SIG-M5 treated with dmso at 0.1 percent for 504 hours (cell line): ENCODE measurements at regions not wholly inside any gene's neighbourhood (a gene's known extent, or its start where the extent isn't known, plus 50 kb on each side); places are given as distances from the start of the nearest gene placed in this dataset.
A peak's percentile ranks its signal among the peaks of the same experiment; 100 is the strongest.
"Not testable (repeated sequence)": the region's sequence is repeated elsewhere in the genome, so short reads cannot be mapped to it uniquely, and the experiment has no call there.

ENCODE experiments used
- DNase-seq: peaks from one replicate; lab custom pipeline; 2025; ENCODE audit not compliant: unreplicated experiment; lab: John Stamatoyannopoulos, UW

- not testable (repeated sequence) for DNase-seq
Observed at GRCh38 chr3:72028726-72029125, 243.8 kb upstream of the PROK2 start.

DNA sequence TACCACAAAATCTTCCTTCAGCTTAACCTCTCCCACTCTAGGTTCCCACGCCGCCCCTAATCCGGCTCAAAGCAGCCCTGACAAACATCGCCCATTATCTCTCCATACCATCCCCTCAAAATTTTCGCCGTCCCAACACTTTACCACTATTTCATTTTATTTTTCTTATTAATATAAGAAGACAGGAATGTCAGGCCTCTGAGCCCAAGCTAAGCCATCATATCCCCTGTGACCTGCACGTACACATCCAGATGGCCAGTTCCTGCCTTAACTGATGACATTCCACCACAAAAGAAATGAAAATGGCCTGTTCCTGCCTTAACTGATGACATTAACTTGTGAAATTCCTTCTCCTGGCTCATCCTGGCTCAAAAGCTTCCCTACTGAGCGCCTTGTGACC lies 243.4 kb upstream of the PROK2 start:
- DNase-seq = not testable (repeated sequence)

- not testable (repeated sequence) for DNase-seq
Observed at GRCh38 chr3:72027728-72028127, 242.8 kb upstream of the PROK2 start.

DNA sequence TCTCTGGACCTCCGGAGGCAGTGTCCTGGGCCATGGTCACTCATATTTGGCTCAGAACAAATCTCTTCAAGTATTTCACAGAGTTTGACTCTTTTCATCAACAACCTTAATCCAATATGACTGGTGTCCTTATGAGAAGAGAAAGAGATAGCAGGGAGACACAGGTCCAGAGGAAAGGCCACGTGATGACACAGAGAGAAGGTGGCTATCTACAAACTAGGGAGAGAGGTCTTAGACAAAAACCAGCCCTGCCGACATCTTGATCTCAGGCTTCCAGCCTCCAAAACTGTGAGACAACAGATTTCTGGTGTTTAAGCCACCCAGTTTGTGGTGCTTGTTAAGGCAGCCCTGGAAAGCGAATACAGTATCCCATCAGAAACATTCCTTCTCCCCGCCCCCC lies 237.1 kb upstream of the PROK2 start:
- DNase-seq = no peak

DNA sequence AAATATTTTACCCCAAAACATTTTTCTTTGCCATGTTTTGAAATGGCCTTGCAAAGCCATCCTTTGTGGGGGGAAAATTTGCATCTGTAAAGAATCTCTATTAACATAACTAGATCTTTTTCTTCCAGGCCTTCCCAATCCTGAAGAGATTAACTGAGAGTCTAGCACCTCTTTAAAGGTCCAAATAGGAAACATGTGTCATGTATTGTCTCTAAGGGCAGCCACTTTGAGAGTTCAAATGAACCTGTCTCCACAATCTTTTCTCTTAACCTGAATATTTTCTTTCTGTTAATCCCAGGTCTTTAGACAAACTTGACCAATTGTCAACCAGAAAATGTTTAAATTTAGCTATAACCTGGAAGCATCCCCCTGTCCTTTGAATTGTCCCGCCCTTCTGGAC lies 236.6 kb upstream of the PROK2 start:
- no peak for DNase-seq

GRCh38 chr3:72018343-72018984 lies 233.5 kb upstream of the PROK2 start:
- no peak for DNase-seq

- DNase-seq = no peak
Observed at GRCh38 chr3:72017935-72018334, 233.0 kb upstream of the PROK2 start.

- no peak for DNase-seq
Observed at GRCh38 chr3:72017311-72017710, 232.4 kb upstream of the PROK2 start.

- no peak for DNase-seq
Observed at GRCh38 chr3:72015463-72015862, 230.5 kb upstream of the PROK2 start.

DNA sequence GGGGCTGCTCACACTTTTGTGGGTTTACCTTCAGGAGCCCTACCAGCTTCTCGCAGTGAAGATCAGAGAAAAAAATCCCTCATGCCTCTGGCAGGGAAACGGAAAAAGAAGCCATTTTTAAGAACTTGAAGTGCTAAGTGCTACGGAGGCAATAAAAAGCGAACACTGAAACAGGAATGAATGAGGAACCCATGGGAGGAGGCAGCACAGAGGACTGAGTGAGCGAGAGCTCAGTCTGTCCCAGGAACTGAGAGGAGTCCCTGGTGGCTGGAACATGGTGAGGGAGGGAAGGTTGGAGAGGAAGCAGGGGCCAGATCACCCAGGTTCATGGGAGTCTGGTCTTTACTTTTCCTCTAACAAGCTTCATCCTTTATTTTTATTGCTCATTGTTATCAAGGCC lies 228.1 kb upstream of the PROK2 start:
- DNase-seq = no peak

DNA sequence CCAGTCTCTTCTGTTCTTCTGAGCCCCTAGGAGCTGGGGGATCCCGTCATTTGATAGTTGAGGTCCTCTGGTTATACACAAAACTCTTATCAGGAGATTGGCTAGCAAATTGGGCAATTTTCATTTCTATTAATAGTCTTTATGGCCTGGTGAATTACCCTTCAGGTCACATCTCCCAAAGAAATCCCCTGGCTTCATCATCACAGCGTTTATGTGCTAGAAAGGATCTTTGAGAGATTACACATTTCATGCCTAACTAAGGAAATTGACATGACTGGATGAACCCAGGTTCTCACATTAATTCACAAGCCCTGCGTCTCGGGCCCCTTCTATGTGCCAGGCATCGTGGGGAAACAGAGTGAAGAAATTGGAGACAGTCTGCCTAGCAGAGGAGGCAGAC lies 227.4 kb upstream of the PROK2 start:
- no peak for DNase-seq

GRCh38 chr3:72011485-72011884 lies 226.5 kb upstream of the PROK2 start:
- no peak for DNase-seq

- DNase-seq = peak; percentile 45
Observed at GRCh38 chr3:72009851-72010443, 225.0 kb upstream of the PROK2 start.

DNA sequence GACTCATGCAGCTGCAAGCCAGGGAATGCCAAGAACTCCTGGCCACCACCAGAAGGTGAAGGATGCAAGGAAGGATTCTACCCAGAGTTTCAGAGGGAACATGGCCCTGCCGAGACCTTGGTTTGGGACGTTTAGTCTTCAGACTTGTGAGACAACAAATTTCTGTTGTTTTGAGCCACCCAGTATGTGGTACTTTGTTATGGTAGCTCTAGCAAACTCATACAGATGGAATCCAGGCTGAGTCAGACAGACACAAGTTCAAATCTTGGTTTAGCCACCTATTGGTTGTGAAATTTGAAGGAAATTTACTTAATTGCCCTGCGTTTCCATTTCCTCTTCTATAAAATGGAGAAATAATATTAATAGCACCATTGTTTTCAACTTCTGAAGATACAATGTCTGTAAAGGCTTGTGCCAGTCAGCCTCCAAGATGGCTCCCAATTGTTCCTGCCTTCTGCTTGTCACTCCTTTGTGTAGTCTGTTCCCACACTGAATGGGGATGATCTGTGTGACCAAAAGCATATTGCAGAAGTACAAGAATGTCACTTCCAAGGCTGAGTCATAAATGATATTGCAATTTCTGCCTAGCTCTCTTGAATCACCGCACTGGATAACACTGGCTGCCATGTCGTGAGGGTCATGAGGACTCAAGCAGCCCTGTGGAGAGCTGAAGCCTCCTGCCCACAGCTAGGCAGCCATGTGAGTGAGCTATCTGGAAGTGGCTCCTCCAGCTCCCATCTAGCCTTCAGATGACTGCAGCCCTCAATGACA lies 223.5 kb upstream of the PROK2 start:
- peak; percentile 68 for DNase-seq

DNA sequence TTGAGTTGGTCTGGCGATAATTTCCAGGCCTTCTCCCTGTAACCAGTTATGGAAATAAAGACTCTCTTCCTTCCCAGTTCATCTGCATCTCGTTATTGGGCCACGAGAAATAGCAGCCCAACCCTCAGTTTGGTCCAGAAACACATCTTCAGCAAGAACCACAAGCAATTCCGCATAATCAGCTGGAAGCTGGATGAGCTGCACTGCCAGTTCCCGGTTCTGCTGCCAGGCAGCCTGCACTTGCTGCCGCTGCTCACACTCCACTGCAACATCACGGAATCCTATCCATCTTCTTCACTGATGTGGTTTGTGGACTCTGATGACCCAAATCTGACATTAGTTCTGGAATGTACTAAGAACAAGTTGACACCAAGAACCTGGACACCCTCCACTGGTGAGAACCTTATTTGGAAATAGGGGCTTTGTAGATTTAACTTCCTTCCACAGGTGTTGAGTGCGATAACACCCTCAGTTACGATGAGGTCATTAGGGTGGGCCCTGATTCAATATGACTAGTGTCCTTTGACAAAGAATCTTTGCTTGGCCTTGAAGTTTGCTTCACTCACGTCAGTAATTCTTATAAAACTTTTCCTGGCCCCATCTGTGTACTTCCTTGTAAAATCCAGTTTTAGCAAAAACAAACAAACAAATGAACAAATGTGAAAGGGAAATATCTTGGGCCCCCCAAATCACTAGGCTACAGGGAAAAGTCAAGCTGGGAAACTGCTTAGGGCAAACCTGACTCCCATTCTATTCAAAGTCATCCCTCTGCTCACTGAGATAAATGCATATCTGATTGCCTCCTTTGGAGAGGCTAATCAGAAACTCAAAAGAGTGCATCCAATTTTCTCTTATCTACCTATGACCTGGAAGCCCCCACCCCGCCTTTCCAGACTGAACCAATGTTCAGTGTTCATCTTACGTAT lies 221.9 kb upstream of the PROK2 start:
- DNase-seq = no peak

DNA sequence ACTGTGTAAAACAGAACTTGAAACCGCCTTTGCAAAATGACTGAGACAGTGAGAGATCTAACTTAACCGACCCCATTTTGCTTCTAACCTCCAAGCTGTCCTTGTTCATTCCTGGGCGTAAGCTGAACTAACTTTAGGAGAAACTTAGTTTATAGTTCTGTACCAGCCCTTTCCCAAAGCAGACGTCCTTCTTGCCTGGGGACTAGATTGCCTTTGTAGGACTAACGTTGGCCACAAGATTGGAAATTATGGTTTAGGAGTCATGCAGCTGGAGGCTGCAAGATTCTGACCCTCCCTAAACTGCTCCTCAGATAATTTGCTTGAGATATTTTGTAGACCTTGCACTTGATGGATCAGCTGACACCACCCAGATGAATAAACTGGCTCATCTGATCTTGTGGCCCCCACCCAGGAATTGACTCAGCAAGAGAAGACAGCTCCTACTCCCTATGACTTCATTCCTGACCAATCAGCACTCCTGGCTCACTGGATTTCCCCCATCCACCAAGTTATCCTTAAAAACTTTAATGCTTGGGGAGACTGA lies 219.9 kb upstream of the PROK2 start:
- no peak for DNase-seq

GRCh38 chr3:72003936-72004335 lies 219.0 kb upstream of the PROK2 start:
- DNase-seq = no peak

DNA sequence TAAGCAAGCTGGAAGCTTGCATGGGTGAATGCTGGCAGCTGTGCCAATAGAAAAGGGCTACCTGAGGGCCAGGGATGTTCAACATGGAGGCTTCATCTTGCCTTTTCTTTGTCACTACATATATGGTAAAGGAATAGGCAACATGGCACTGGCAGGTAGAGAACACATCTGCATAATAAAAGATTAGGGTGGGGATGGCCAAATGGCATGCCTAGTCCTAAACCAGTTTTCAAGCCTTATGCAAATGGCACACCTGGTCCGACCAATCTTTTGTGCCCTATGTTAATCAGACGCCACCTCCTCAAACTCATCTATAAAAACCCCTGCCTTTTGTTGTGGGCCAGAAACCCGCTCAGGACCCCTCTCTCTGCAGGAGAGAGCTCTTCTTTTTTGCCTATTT lies 216.8 kb upstream of the PROK2 start:
- no peak for DNase-seq

DNA sequence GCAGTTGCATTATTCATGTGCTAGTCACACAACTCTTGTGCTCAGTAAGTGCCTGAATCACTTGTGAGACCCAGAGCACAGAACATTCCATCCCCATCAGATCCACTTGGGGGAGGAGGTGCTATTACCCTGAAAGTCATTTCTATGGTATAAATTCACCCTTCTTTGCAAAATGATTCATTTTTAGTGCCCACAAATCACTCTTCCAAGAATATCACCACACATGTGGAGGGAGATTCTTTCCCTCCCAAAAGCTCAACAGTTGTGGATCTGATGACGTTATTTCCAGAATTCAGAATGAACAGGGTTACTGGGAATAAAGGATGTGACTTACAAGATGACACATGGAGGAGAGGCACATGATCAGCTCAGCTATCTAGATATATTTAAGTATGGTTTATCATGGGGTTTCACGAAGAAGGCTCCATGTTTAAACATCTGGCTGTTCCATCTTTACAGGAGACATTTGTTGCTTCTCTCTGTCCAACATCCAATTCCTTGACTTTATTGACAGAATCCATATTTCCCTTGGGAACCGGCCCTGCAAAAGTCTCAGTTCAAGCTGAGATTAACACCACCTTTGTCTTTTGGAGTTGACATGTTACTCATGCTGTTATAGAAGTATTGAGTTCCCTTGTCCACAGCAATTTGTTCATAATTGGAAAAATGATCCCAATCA lies 214.2 kb upstream of the PROK2 start:
- no peak for DNase-seq

GRCh38 chr3:71997066-71997653 lies 212.2 kb upstream of the PROK2 start:
- no peak for DNase-seq
